ENCODE measurements at regions not wholly inside any gene's neighbourhood (a gene's known extent, or its start where the extent isn't known, plus 50 kb on each side); places are given as distances from the start of the nearest gene placed in this dataset.

GRCh38 chr9:20092561-20092960 lies 303.7 kb upstream of the SLC24A2 start:
- H4K20me1 ChIP-seq (ENCODE audit: insufficient read depth, low read length), result no peaks in the 10 kb centered on the region
- no peaks in the 10 kb centered on the region for H3K4me1 ChIP-seq (ENCODE audit: insufficient read depth, low read length, severe bottlenecking)
- TF ChIP-seq CTCF (IDR thresholded peaks at IDR 0.05; ENCODE audit: low read length) (no peak), EZH2 (IDR thresholded peaks at IDR 0.05; ENCODE audit: borderline replicate concordance, low read length) (no peak)
- no peaks in the 10 kb centered on the region for H3F3A ChIP-seq (ENCODE audit: insufficient read depth, low read length)
- no peaks in the 10 kb centered on the region for H3K79me2 ChIP-seq (ENCODE audit: insufficient read depth, low read length)
- H3K4me3 ChIP-seq (ENCODE audit: low read depth, low read length, poor library complexity, severe bottlenecking), result no peak overlapping the region
- no peaks in the 10 kb centered on the region for H3K27me3 ChIP-seq (ENCODE audit: insufficient read depth, low read length)
- H3K4me2 ChIP-seq (ENCODE audit: low read length), result no peak overlapping the region
- no peaks in the 10 kb centered on the region for H3K36me3 ChIP-seq (ENCODE audit: insufficient read depth, low read length)
- H3K27ac ChIP-seq (ENCODE audit: low read depth, low read length, poor library complexity, severe bottlenecking), result no peak overlapping the region
- no peaks in the 10 kb centered on the region for H3K9me3 ChIP-seq (ENCODE audit: low read length)
- H3K9me2 ChIP-seq (ENCODE audit: low read depth, low read length), result no peaks in the 10 kb centered on the region
- no peak overlapping the region for H2AFZ ChIP-seq (ENCODE audit: low read length)
- no peak overlapping the region for H3K9ac ChIP-seq (ENCODE audit: low read length)

- no peaks in the 10 kb centered on the region for H3K36me3 ChIP-seq (ENCODE audit: insufficient read depth, low read length)
- no peaks in the 10 kb centered on the region for H3K9me3 ChIP-seq (ENCODE audit: low read length)
- H3K4me1 ChIP-seq (ENCODE audit: insufficient read depth, low read length, severe bottlenecking), result no peaks in the 10 kb centered on the region
- H3K27ac ChIP-seq (ENCODE audit: low read depth, low read length, poor library complexity, severe bottlenecking), result no peak overlapping the region
- H3K9me2 ChIP-seq (ENCODE audit: low read depth, low read length), result no peaks in the 10 kb centered on the region
- H3F3A ChIP-seq (ENCODE audit: insufficient read depth, low read length), result no peaks in the 10 kb centered on the region
- TF ChIP-seq CTCF (IDR thresholded peaks at IDR 0.05; ENCODE audit: low read length) (no peak), EZH2 (IDR thresholded peaks at IDR 0.05; ENCODE audit: borderline replicate concordance, low read length) (no peak)
- no peak overlapping the region for H3K4me3 ChIP-seq (ENCODE audit: low read depth, low read length, poor library complexity, severe bottlenecking)
- no peak overlapping the region for H3K4me2 ChIP-seq (ENCODE audit: low read length)
- no peak overlapping the region for H2AFZ ChIP-seq (ENCODE audit: low read length)
- H3K27me3 ChIP-seq (ENCODE audit: insufficient read depth, low read length), result no peaks in the 10 kb centered on the region
- H3K9ac ChIP-seq (ENCODE audit: low read length), result no peak overlapping the region
- no peaks in the 10 kb centered on the region for H3K79me2 ChIP-seq (ENCODE audit: insufficient read depth, low read length)
- H4K20me1 ChIP-seq (ENCODE audit: insufficient read depth, low read length), result no peaks in the 10 kb centered on the region
Measured at GRCh38 chr9:20087481-20087880, 298.6 kb upstream of the SLC24A2 start.

- H3K4me1 ChIP-seq (ENCODE audit: insufficient read depth, low read length, severe bottlenecking), result no peaks in the 10 kb centered on the region
- H3K9me3 ChIP-seq (ENCODE audit: low read length), result no peaks in the 10 kb centered on the region
- H3K27me3 ChIP-seq (ENCODE audit: insufficient read depth, low read length), result no peaks in the 10 kb centered on the region
- H3K4me3 ChIP-seq (ENCODE audit: low read depth, low read length, poor library complexity, severe bottlenecking), result no peak overlapping the region
- H3K9ac ChIP-seq (ENCODE audit: low read length), result no peak overlapping the region
- H4K20me1 ChIP-seq (ENCODE audit: insufficient read depth, low read length), result no peaks in the 10 kb centered on the region
- TF ChIP-seq EZH2 (IDR thresholded peaks at IDR 0.05; ENCODE audit: borderline replicate concordance, low read length) (no peak), CTCF (IDR thresholded peaks at IDR 0.05; ENCODE audit: low read length) (no peak)
- no peaks in the 10 kb centered on the region for H3F3A ChIP-seq (ENCODE audit: insufficient read depth, low read length)
- no peak overlapping the region for H3K4me2 ChIP-seq (ENCODE audit: low read length)
- no peaks in the 10 kb centered on the region for H3K9me2 ChIP-seq (ENCODE audit: low read depth, low read length)
- no peak overlapping the region for H2AFZ ChIP-seq (ENCODE audit: low read length)
- no peak overlapping the region for H3K27ac ChIP-seq (ENCODE audit: low read depth, low read length, poor library complexity, severe bottlenecking)
- no peaks in the 10 kb centered on the region for H3K36me3 ChIP-seq (ENCODE audit: insufficient read depth, low read length)
- no peaks in the 10 kb centered on the region for H3K79me2 ChIP-seq (ENCODE audit: insufficient read depth, low read length)
Measured at GRCh38 chr9:20085842-20086241, 297.0 kb upstream of the SLC24A2 start.
